ENCODE measurements at regions not wholly inside any gene's neighbourhood (a gene's known extent, or its start where the extent isn't known, plus 50 kb on each side); places are given as distances from the start of the nearest gene placed in this dataset.

GRCh38 chr2:236702657-236703372, 133.2 kb downstream of the ACKR3 start:
- TF ChIP-seq RXRA (IDR thresholded peaks at IDR 0.05; ENCODE audit: borderline replicate concordance, low read depth), result no peak
- TF ChIP-seq, protein P1, sequence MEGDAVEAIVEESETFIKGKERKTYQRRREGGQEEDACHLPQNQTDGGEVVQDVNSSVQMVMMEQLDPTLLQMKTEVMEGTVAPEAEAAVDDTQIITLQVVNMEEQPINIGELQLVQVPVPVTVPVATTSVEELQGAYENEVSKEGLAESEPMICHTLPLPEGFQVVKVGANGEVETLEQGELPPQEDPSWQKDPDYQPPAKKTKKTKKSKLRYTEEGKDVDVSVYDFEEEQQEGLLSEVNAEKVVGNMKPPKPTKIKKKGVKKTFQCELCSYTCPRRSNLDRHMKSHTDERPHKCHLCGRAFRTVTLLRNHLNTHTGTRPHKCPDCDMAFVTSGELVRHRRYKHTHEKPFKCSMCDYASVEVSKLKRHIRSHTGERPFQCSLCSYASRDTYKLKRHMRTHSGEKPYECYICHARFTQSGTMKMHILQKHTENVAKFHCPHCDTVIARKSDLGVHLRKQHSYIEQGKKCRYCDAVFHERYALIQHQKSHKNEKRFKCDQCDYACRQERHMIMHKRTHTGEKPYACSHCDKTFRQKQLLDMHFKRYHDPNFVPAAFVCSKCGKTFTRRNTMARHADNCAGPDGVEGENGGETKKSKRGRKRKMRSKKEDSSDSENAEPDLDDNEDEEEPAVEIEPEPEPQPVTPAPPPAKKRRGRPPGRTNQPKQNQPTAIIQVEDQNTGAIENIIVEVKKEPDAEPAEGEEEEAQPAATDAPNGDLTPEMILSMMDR (IDR thresholded peaks at IDR 0.05), result no peak
- TF ChIP-seq RCOR1 (IDR thresholded peaks at IDR 0.05; ENCODE audit: low read length), result no peak
- TF ChIP-seq NFIC (IDR thresholded peaks at IDR 0.05; ENCODE audit: borderline replicate concordance), result no peak
- TF ChIP-seq FOXM1 (IDR thresholded peaks at IDR 0.05; ENCODE audit: low read depth), result no peak
- TF ChIP-seq REST (IDR thresholded peaks at IDR 0.05; ENCODE audit: low read depth, low read length), result no peak
- no peak for TF ChIP-seq CHD2 (IDR thresholded peaks at IDR 0.05; ENCODE audit: low read length, partially characterized antibody)
- no peak for TF ChIP-seq MAX (IDR thresholded peaks at IDR 0.05; ENCODE audit: low read depth)
- no peak for TF ChIP-seq EZH2phosphoT487 (IDR thresholded peaks at IDR 0.05; ENCODE audit: borderline replicate concordance, low read depth)
- no peak for TF ChIP-seq SMC3 (IDR thresholded peaks at IDR 0.05; ENCODE audit: low read depth, low read length)
- no peak for TF ChIP-seq POLR2AphosphoS5 (IDR thresholded peaks at IDR 0.05; ENCODE audit: low read depth, low read length)
- no peak for TF ChIP-seq SIN3A (IDR thresholded peaks at IDR 0.05; ENCODE audit: borderline replicate concordance, low read depth, low read length)
